HG02610 (cell line): ENCODE measurements at regions not wholly inside any gene's neighbourhood (a gene's known extent, or its start where the extent isn't known, plus 50 kb on each side); places are given as distances from the start of the nearest gene placed in this dataset.
"Not testable (repeated sequence)": the region's sequence is repeated elsewhere in the genome, so short reads cannot be mapped to it uniquely, and the experiment has no call there.

Experiments used
- ATAC-seq: cut with Tn5 transposase; IDR thresholded peaks from one replicate; pipeline ENCODE4 v1.9.1; 2021; ENCODE audit warnings: mild to moderate bottlenecking, moderate library complexity; ENCODE audit not compliant: unreplicated experiment

GRCh38 chr20:5453745-5454144 is 137.0 kb upstream of the PROKR2 start:
- ATAC-seq: not testable (repeated sequence)

DNA sequence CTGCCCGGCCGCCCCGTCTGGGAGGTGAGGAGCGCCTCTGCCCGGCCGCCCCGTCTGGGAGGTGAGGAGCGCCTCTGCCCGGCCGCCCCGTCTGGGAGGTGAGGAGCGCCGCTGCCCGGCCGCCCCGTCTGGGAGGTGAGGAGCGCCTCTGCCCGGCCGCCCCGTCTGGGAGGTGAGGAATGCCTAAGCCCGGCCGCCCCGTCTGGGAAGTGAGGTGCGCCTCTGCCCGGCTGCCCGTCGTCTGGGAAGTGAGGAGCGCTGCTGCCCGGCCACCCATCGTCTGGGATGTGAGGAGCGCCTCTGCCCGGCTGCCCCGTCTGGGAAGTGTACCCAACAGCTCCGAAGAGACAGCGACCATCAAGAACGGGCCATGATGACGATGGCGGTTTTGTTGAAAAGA is 136.6 kb upstream of the PROKR2 start:
- ATAC-seq: not testable (repeated sequence)

GRCh38 chr20:5452691-5453090 is 135.9 kb upstream of the PROKR2 start:
- ATAC-seq: not testable (repeated sequence)

DNA sequence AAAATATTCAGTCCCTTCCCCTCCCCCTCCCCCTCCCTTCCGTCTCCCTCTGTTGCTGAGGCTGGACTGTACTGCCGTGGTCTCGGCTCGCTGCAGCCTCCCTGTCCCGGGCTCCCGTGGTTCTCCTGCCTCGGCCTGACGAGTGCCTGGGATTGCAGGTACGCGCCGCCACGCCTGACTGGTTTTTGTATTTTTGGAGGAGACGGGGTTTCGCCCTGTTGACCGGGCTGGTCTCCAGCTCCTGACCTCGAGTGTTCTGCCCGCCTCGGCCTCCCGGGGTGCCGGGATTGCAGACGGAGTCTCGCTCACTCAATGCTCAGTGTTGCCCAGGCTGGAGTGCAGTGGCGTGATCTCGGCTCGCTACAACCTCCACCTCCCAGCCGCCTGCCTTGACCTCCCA is 135.5 kb upstream of the PROKR2 start:
- ATAC-seq: not testable (repeated sequence)

DNA sequence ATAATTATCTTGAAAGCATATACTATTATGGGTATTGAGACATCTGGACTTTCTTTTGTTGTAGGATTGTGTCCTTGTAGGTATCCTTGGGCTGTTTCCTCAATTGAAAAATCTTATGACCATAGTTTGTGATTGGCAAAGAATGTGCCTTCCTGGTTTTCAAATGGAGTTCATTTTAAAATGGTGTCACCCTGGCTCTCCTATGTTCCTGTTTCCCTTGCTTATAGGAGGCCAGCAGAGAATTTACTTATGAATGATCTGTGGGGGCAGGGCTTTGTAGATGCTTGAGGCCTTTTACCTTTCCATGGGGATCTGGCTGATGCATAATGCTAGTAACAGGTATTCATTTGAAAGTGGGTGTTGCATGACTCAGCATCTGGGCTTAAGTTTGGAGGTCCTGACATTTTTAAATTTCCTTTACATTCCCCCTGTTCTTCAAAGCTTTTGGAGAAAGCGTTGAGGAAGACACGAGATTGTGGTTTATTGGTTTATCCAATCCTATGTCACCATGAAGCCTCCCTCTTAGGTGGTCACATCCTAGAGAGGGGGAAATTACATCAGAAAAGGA is 135.0 kb upstream of the PROKR2 start:
- no peak for ATAC-seq

GRCh38 chr20:5448449-5449118 is 131.8 kb upstream of the PROKR2 start:
- ATAC-seq: no peak

GRCh38 chr20:5447188-5447587 is 130.4 kb upstream of the PROKR2 start:
- no peak for ATAC-seq

GRCh38 chr20:5445611-5446010 is 128.9 kb upstream of the PROKR2 start:
- no peak for ATAC-seq

DNA sequence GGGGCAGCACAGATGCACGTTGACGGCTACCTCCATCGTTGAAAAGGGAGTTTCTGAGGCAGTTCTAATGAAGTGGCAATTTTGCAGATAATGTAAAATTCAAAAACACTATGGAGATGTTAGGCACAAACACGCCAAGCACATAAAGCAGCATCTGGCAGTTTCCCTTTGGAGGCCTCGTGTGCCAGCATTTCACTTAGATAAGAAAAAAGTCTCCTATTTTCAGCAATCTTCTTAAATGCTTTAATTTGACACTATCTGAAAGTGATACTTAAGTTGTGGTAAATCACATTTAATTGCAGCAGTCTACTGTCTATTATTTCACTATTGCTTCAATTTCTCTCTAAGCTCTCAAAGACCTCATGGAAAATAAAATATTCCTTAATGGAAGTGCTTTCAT is 125.3 kb upstream of the PROKR2 start:
- ATAC-seq: no peak

DNA sequence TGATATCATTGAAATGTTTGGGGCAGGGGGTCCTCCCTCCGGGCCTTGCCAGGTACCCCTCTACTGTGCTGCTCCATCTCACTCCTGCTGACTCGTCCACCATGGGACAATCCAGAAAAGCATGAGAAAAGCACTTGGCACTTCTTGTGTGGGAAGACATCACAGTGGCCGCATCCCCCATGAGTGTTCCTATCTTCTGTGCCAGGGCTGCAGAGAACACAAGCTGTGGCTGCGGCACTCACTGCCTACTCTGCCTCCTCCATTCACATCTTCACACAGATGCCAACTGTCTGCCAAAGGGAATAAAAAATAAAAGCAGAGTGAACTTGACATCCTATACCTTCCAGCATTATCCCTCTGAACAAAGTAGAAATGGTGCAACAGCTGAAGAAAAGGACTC is 117.4 kb upstream of the PROKR2 start:
- no peak for ATAC-seq

DNA sequence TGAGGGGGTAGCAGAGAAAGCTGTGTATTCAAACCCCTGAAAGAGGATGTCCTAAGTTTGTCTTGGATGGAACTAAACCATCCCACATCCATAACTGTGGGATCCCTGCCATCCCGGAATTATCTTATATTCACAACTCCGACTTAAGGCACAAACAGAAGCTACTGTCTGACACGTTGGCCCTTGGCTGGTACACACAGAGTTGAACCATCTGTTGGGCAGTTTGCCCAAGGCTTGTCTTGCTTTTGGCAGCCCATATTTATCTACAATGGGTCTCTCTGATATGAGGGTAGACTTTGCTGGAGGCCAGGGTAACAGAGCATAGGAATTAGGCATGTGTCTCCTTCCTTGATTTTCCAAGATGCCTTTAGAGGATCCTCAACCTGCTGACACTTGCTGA is 116.6 kb upstream of the PROKR2 start:
- no peak for ATAC-seq

- no peak for ATAC-seq
These were observed 115.3 kb upstream of the PROKR2 start for GRCh38 chr20:5432030-5432429.

DNA sequence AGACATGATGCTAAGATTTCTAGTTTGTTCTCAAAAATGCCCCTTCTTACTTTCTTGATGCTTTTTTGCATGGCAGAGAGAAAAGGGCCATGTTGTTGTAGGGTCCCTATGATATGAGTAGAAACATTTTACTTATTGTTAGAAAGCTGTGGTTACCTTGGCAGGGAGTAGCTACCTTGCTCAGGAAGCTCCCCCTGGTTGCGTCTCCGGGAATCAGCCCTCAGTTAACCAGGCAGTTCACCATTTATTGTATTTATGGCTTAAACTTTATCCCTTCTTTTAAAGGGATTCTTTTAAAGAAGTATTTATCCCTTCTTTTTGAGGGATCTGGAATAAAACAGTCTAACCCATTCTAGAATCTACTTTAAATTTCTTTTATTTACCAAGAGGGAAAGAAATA is 113.9 kb upstream of the PROKR2 start:
- no peak for ATAC-seq

GRCh38 chr20:5426026-5426425 is 109.3 kb upstream of the PROKR2 start:
- ATAC-seq: no peak

GRCh38 chr20:5416086-5416485 is 99.3 kb upstream of the PROKR2 start:
- no peak for ATAC-seq

- ATAC-seq: no peak
These were observed 96.6 kb upstream of the PROKR2 start for GRCh38 chr20:5413394-5413793.

DNA sequence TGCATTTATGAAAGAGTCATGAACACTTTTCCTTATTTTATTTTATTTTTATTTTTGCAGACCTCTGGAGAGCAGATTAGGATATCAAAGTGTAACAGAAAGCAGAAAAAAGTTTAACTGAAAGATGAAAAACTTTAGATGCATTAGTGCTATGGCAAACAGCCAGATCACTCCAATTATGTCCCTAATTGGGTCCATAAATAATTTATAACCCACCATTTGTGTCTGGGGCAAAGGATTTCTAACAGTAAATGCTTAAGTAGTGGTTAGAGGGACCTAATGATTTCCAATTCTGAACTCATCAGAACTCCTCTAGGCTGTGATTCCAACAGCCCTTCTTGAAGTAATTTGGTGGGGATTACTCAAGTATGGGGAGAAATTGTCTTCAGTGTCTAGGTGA is 93.7 kb upstream of the PROKR2 start:
- no peak for ATAC-seq

DNA sequence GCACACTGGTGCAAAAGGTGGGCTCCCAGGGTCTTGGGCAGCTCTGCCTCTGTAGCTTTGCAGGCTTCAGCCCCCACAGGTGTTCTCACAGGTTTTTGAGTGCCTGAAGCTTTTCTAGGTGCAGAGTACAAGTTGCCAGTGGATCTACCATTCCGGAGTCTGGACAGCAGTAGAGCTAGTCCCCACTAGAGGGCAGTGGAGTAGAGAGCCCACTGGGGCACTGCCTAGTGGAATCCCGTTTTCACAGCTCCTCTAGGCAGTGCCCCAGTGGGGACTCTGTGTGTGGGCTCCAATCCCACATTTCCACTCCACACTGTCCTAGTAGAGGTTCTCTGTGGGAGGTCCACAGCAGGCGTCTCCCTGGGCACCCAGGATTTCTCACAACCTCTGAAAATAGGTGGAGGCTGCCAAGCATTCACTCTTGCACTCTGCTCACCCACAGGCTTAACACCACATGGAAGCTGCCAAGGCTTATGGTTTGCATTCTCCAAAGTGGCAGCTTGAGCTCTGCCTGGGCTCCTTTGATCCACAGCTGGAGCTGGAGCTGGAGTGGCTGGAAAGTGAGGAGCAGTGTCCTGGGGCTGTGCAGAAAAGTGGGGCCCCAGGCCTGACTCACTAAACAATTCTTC is 86.3 kb upstream of the PROKR2 start:
- ATAC-seq: no peak

- ATAC-seq: no peak
These were observed 84.6 kb upstream of the PROKR2 start for GRCh38 chr20:5401277-5401875.

DNA sequence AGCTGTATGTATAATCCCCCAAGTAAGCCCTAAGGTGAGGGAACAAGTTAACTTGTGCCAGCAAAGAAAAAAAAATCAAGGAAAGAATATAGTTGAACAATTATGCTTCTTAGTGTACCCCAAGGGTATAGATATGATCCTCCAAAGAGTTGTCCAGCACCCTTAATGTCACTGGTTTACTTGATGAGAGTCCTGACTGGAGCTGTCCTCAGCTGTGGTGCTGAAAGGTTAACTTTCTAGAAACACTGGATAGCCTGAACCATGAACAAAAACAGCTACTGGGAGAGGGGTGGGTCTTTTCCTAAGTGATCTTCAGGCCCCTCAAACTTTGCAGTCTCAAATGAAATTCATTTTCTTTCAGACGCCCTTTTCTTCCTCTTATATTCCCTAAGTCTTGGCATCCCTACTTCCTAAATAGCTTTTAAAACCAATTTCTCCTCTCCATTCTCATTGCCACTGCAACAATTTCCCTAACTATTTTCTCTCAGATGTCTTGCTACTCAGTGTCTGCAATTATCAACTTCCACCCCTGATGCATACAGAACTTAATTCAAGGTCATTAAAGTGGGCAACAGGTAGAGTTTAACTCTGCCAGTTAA is 83.5 kb upstream of the PROKR2 start:
- ATAC-seq: no peak

DNA sequence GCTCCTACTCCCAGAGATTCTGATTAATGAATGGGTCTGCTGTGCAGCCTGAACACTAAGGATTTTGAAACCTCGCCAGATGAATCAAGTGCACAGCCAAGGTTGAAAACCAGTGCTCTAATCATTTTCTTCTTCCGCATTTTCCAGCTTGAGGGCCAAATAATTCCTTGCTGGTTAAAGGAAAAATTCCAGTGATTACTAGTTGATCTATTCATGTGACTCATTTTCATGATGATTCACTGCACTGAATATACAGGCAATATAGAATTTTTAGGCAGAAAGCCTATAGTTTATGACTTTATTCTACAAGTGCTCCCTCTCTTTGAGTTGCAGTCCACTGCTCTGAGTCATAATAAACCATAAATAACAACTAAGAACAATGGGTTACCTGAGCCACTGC is 80.6 kb upstream of the PROKR2 start:
- ATAC-seq: no peak
